GM18870 (cell line): ENCODE measurements at regions not wholly inside any gene's neighbourhood (a gene's known extent, or its start where the extent isn't known, plus 50 kb on each side); places are given as distances from the start of the nearest gene placed in this dataset.
"Not testable (repeated sequence)": the region's sequence is repeated elsewhere in the genome, so short reads cannot be mapped to it uniquely, and the experiment has no call there.

Experiments used
- ATAC-seq: cut with Tn5 transposase; IDR thresholded peaks from one replicate; pipeline ENCODE4 v1.9.1; 2021; ENCODE audit warnings: moderate library complexity; ENCODE audit not compliant: unreplicated experiment

- no peak for ATAC-seq
Measured at GRCh38 chr5:152688561-152689249, 283.6 kb upstream of the NMUR2 start.

GRCh38 chr5:152689250-152689711 lies 284.2 kb upstream of the NMUR2 start:
- ATAC-seq: no peak

- no peak for ATAC-seq
Measured at GRCh38 chr5:152694231-152694630, 289.2 kb upstream of the NMUR2 start.

- ATAC-seq: no peak
Measured at GRCh38 chr5:152701305-152701949, 296.3 kb upstream of the NMUR2 start.

- no peak for ATAC-seq
Measured at GRCh38 chr5:152704286-152704685, 299.2 kb upstream of the NMUR2 start.

- no peak for ATAC-seq
Measured at GRCh38 chr5:152711801-152712388, 306.8 kb upstream of the NMUR2 start.

GRCh38 chr5:152717393-152717792 lies 312.3 kb upstream of the NMUR2 start:
- ATAC-seq: no peak

GRCh38 chr5:152723482-152723881 lies 318.4 kb upstream of the NMUR2 start:
- no peak for ATAC-seq

GRCh38 chr5:152730176-152730575 lies 325.1 kb upstream of the NMUR2 start:
- no peak for ATAC-seq

GRCh38 chr5:152736906-152737305 lies 331.8 kb upstream of the NMUR2 start:
- ATAC-seq: no peak

- no peak for ATAC-seq
Measured at GRCh38 chr5:152739916-152740315, 334.8 kb upstream of the NMUR2 start.

- ATAC-seq: not testable (repeated sequence)
Measured at GRCh38 chr5:152741126-152741525, 336.0 kb upstream of the NMUR2 start.

GRCh38 chr5:152787709-152788217 lies 382.7 kb upstream of the NMUR2 start:
- not testable (repeated sequence) for ATAC-seq

GRCh38 chr5:152801886-152802285 lies 396.8 kb upstream of the NMUR2 start:
- no peak for ATAC-seq

GRCh38 chr5:152804179-152804578 lies 399.1 kb upstream of the NMUR2 start:
- no peak for ATAC-seq

GRCh38 chr5:152811988-152812387 lies 406.9 kb upstream of the NMUR2 start:
- no peak for ATAC-seq

GRCh38 chr5:152813526-152813925 lies 408.4 kb upstream of the NMUR2 start:
- ATAC-seq: no peak

- ATAC-seq: no peak
Measured at GRCh38 chr5:152819891-152820290, 414.8 kb upstream of the NMUR2 start.

GRCh38 chr5:152824316-152824715 lies 419.2 kb upstream of the NMUR2 start:
- peak; percentile 76 for ATAC-seq

- ATAC-seq: no peak
Measured at GRCh38 chr5:152838241-152838786, 433.2 kb upstream of the NMUR2 start.

GRCh38 chr5:152844713-152845112 lies 439.6 kb upstream of the NMUR2 start:
- no peak for ATAC-seq

GRCh38 chr5:152853361-152853760 lies 448.3 kb upstream of the NMUR2 start:
- ATAC-seq: no peak
